ENCODE measurements at regions not wholly inside any gene's neighbourhood (a gene's known extent, or its start where the extent isn't known, plus 50 kb on each side); places are given as distances from the start of the nearest gene placed in this dataset.

GRCh38 chr15:70490148-70490837, 273.1 kb downstream of the UACA start:
- Histone ChIP-seq H3K27ac (replicated peaks in 1 of 4) (no peak overlapping the region), H3K9me3 (no peaks in the 10 kb centered on the region), H3K4me3 (no peak overlapping the region), H3K36me3 (no peaks in the 10 kb centered on the region), H3K27me3 (no peaks in the 10 kb centered on the region), H3K4me1 (peaks cover 0 to 34% (median 14%) of the 10 kb centered on the region in 4 donors)
- intact Hi-C loops (cut with DNase I): no loop called here
- DNase-seq (ENCODE audit: extremely low spot score): no peak
- TF ChIP-seq POLR2AphosphoS5 (IDR thresholded peaks at IDR 0.05) (no peak), EP300 (IDR thresholded peaks at IDR 0.05) (no peak), POLR2A (IDR thresholded peaks at IDR 0.05; ENCODE audit: low read depth) (no peak), CTCF (IDR thresholded peaks at IDR 0.05) (no peak)
- WGBS: 85% methylated on average over 11 of the region's 11 CpGs

DNA sequence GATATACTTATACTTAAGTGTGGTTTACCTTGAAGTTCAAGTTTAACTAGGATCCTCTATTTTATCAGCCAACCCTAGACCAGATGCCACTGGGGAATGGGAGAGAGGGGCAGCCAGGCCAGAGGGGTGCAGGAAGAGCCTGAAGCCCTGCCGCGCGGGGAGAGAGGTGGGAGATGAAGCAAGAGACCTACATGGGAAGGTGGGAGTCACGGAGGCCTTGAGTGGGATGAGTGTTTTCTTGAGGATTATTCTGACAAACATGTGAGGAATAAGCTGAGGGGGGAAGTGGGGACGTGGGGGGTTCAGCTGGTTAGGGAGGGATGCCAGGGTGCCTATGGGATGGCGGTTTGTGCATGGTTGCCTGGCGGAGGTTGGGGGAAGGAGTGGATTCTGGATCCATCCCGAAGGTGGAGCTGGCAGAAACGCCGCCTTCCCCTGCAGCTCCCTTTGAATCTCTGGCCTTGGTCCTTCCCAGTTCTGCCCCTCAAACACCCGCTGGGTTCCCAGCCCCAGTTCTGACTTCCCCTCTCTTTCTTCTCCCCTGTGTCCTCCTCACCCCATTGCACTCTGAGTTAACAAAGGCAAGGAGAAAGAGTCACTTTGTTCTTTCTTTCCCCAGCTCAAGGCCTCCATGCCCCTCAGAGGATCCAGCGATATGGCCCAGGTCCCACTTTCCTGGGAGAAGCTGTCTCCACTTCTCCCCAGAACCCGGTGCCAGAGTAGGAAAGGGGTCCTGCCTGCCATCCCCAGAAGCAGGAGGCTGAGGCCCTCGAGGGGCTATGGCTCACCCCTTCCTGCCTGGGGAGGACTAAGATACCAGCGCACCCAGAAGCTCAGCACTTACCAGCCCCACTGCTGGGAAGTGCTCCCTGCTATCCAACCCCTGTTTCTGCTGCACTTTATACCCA, 274.2 kb downstream of the UACA start:
- no peaks in the 10 kb centered on the region for H3K9me3 ChIP-seq
- H3K4me1 ChIP-seq: peaks cover 0 to 23% (median 6%) of the 10 kb centered on the region in 4 donors
- DNase-seq (ENCODE audit: extremely low spot score): no peak
- intact Hi-C loops (cut with DNase I): loop anchor here (2.0 to 5.0 kb wide), 3 partner anchors 757 to 1014 kb away; no protein-coding TSS in a partner anchor
- no peak for TF ChIP-seq CTCF (IDR thresholded peaks at IDR 0.05)
- TF ChIP-seq POLR2A (IDR thresholded peaks at IDR 0.05; ENCODE audit: low read depth): no peak
- no peak for TF ChIP-seq POLR2AphosphoS5 (IDR thresholded peaks at IDR 0.05)
- no peak for TF ChIP-seq EP300 (IDR thresholded peaks at IDR 0.05)
- 83% methylated on average over 15 of the region's 15 CpGs for WGBS
- H3K36me3 ChIP-seq: no peaks in the 10 kb centered on the region
- no peak overlapping the region for H3K27ac ChIP-seq (replicated peaks in 1 of 4)
- no peak overlapping the region for H3K4me3 ChIP-seq
- H3K27me3 ChIP-seq: no peaks in the 10 kb centered on the region

- Histone ChIP-seq H3K9me3 (no peaks in the 10 kb centered on the region), H3K4me1 (peaks cover 0 to 23% (median 6%) of the 10 kb centered on the region in 4 donors), H3K27ac (replicated peaks in 1 of 4) (no peak overlapping the region), H3K4me3 (no peak overlapping the region), H3K27me3 (no peaks in the 10 kb centered on the region), H3K36me3 (no peaks in the 10 kb centered on the region)
- DNase-seq (ENCODE audit: extremely low spot score): no peak
- TF ChIP-seq CTCF (IDR thresholded peaks at IDR 0.05): peak; percentile 94 to 99 (median 96)
- no peak for TF ChIP-seq POLR2A (IDR thresholded peaks at IDR 0.05; ENCODE audit: low read depth)
- intact Hi-C loops (cut with DNase I): loop anchor here (2.0 to 5.0 kb wide), 3 partner anchors 756 to 1013 kb away; no protein-coding TSS in a partner anchor
- WGBS: 27% methylated on average over 6 of the region's 6 CpGs
Observed at GRCh38 chr15:70488002-70488605, 275.3 kb downstream of the UACA start.

DNA sequence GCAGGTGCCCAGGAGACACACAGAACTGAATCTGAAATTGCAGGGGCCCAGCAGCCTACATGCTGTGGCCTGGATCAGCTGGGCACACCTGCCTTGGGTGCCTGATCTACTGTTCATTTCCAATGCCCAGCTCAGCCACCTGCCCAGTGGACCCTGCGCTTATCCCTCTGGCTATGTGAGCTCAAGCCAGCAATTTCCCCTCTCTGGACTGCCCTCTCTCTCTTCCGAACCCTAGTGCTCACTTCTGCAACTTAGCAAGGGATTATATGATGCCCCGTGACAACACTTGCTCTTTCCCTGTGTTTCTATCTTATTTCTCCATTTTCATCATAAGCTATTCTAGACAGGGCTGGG, 276.0 kb downstream of the UACA start:
- H3K27ac ChIP-seq (replicated peaks in 1 of 4): no peak overlapping the region
- no peaks in the 10 kb centered on the region for H3K27me3 ChIP-seq
- no peaks in the 10 kb centered on the region for H3K36me3 ChIP-seq
- H3K4me3 ChIP-seq: no peak overlapping the region
- no peak for TF ChIP-seq CTCF (IDR thresholded peaks at IDR 0.05)
- no peak for TF ChIP-seq POLR2A (IDR thresholded peaks at IDR 0.05; ENCODE audit: low read depth)
- TF ChIP-seq EP300 (IDR thresholded peaks at IDR 0.05): no peak
- TF ChIP-seq POLR2AphosphoS5 (IDR thresholded peaks at IDR 0.05): no peak
- WGBS: 90% methylated on average over 3 of the region's 3 CpGs
- intact Hi-C loops (cut with DNase I): loop anchor here (5.0 kb wide), 1 partner anchor 755 kb away; no protein-coding TSS in a partner anchor
- no peaks in the 10 kb centered on the region for H3K9me3 ChIP-seq
- DNase-seq (ENCODE audit: extremely low spot score): no peak
- peaks cover 0 to 23% (median 5%) of the 10 kb centered on the region in 4 donors for H3K4me1 ChIP-seq
